Tibial nerve (tissue), 4 donors: ENCODE measurements at regions not wholly inside any gene's neighbourhood (a gene's known extent, or its start where the extent isn't known, plus 50 kb on each side); places are given as distances from the start of the nearest gene placed in this dataset.

Experiments used
- DNase-seq, 2 donors: peaks; one replicate each; pipeline ENCODE4 v3.0.0-alpha.2; 2019; ENCODE audit warnings: low spot score in 2 of 2
- H3K27ac ChIP-seq, 4 donors: fragments of 200-600 bp; sonication (generic) in 3 of 4; one replicate each; pipeline ENCODE4 v1.5.1; 2017 to 2019; ENCODE audit warnings: mild to moderate bottlenecking in 1 of 4
- H3K27me3 ChIP-seq, 2 donors: fragments of 200-600 bp; sonication (generic) in 1 of 2; one replicate each; pipeline versions ENCODE4 v1.5.1 to v1.6.0; 2017 to 2019
- H3K36me3 ChIP-seq, 3 donors: fragments of 200-600 bp; sonication (generic); one replicate each; pipeline ENCODE4 v1.5.1; 2018 to 2019
- H3K4me1 ChIP-seq, 4 donors: fragments of 200-600 bp; sonication (generic) in 3 of 4; one replicate each; pipeline ENCODE4 v1.5.1; 2017 to 2019
- H3K4me3 ChIP-seq, 4 donors: fragments of 200-600 bp; sonication (generic) in 3 of 4; one replicate each; pipeline ENCODE4 v1.5.1; 2017 to 2019; ENCODE audit warnings: mild to moderate bottlenecking in 1 of 4, moderate library complexity in 1 of 4
- H3K9me3 ChIP-seq, 4 donors: fragments of 200-600 bp; sonication (generic) in 3 of 4; one replicate each; pipeline ENCODE4 v1.5.1; 2017 to 2019
- EP300 ChIP-seq, 2 donors: sonication (generic); formaldehyde crosslinking; IDR thresholded peaks; one replicate each; pipeline ENCODE4 v1.6.1; 2017; ENCODE audit warnings: antibody characterized with exemption in 2 of 2, mild to moderate bottlenecking in 1 of 2
- POLR2A ChIP-seq, 2 donors: fragments of 450-650 bp; IDR thresholded peaks; one replicate each; pipeline ENCODE4 v1.6.1; 2017; ENCODE audit warnings: antibody characterized with exemption in 2 of 2, mild to moderate bottlenecking in 2 of 2, moderate library complexity in 2 of 2
- WGBS, 2 donors: methylation state at CpG; one replicate each; pipeline ENCODE4 v1.1.5; 2018; 5-methylcytosine and 5-hydroxymethylcytosine counted together
- TF ChIP-seq, protein P1 (sequence below), 5 experiments: fragments of 200-600 bp in 3 of 5; fragments of 450-650 bp in 2 of 5; sonication (generic) in 3 of 5; IDR thresholded peaks; one replicate each; pipeline ENCODE4 v1.5.1; 2016 to 2019; ENCODE audit warnings: antibody characterized with exemption in 5 of 5, mild to moderate bottlenecking in 3 of 5, moderate library complexity in 2 of 5

DNA sequence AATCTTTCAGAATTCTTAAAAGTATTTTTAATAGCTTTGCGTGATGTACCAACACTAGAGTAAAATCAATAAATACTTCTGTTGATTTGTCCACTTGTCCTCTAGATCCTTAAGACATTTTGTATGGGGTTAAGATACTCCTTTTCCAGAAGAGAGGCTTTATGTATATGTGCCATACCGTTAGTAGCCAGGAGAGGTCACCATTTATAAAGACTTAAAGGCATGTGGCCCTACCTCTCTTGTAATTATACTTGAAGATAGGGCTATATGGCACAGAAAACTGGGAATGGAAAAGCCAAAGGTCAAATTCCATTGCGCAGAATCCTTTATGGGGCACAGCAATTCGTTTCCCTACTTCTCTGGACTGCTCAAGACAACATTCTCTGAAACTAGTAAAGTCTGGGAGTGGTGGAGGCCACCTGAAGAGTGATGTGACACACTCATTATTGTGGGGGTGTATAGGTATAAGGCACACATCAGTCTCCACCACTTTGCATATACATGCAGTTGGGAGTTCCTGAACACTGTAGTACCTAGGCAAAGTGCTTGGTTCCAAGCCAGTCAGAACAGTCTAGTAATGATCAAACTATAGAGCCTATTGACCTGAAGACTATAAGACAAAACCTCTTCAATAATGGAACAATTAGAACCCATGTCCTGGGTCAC, 140.1 kb upstream of the FBXL17 start:
- DNase-seq = peak in 1 of 2 donors; percentile 68
- no peaks in the 10 kb centered on the region for H3K36me3 ChIP-seq
- H3K27ac ChIP-seq = no peak overlapping the region
- no peak for TF ChIP-seq EP300 (IDR thresholded peaks at IDR 0.05)
- TF ChIP-seq, protein P1, sequence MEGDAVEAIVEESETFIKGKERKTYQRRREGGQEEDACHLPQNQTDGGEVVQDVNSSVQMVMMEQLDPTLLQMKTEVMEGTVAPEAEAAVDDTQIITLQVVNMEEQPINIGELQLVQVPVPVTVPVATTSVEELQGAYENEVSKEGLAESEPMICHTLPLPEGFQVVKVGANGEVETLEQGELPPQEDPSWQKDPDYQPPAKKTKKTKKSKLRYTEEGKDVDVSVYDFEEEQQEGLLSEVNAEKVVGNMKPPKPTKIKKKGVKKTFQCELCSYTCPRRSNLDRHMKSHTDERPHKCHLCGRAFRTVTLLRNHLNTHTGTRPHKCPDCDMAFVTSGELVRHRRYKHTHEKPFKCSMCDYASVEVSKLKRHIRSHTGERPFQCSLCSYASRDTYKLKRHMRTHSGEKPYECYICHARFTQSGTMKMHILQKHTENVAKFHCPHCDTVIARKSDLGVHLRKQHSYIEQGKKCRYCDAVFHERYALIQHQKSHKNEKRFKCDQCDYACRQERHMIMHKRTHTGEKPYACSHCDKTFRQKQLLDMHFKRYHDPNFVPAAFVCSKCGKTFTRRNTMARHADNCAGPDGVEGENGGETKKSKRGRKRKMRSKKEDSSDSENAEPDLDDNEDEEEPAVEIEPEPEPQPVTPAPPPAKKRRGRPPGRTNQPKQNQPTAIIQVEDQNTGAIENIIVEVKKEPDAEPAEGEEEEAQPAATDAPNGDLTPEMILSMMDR (IDR thresholded peaks at IDR 0.05) = peak; percentile 30 to 49 (median 45)
- WGBS, 2 donors = 18 to 22% methylated on average over 4 of the region's 4 CpGs
- no peak overlapping the region for H3K4me3 ChIP-seq
- H3K9me3 ChIP-seq = no peaks in the 10 kb centered on the region
- no peaks in the 10 kb centered on the region for H3K4me1 ChIP-seq
- no peaks in the 10 kb centered on the region for H3K27me3 ChIP-seq

DNA sequence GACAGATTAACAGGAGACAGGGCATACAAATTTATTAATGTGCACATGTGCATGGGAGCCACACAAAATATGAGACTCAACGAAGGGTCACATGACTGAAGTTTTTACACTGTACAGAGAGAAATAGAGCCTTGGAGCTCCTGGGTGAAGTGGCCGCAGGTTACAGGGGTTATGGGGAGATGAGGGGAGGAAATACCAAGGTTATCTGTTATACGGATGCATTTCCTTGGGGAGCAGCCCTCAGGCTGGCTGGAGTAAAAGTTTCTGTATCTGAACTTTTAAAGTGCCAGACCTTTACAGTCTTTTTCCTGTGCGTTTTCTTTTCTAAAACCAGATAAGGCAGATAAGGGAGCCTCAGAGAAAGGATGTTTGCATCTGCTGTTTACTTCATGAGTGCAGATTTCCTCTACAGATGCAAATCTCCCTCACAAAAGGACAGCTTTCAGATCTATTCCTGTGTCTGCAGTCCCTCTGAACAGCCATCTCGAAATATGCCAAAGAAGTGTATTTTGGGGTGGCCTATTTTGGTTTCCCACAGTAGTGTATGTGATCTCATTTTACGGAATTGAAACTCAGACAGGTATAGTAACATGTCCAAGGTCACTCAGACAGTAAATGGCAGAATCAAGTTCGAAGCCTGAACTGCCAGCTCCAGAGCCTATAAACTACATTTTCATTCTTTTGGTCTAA, 139.3 kb upstream of the FBXL17 start:
- Histone ChIP-seq H3K27me3 (no peaks in the 10 kb centered on the region), H3K9me3 (no peaks in the 10 kb centered on the region), H3K36me3 (no peaks in the 10 kb centered on the region), H3K27ac (no peak overlapping the region), H3K4me3 (no peak overlapping the region), H3K4me1 (no peaks in the 10 kb centered on the region)
- 37 to 40% methylated on average over 7 of the region's 7 CpGs for WGBS, 2 donors
- no peak for DNase-seq
- TF ChIP-seq POLR2A (IDR thresholded peaks at IDR 0.05) = no peak
- TF ChIP-seq EP300 (IDR thresholded peaks at IDR 0.05) = no peak
- TF ChIP-seq, protein P1 (IDR thresholded peaks at IDR 0.05) = no peak

DNA sequence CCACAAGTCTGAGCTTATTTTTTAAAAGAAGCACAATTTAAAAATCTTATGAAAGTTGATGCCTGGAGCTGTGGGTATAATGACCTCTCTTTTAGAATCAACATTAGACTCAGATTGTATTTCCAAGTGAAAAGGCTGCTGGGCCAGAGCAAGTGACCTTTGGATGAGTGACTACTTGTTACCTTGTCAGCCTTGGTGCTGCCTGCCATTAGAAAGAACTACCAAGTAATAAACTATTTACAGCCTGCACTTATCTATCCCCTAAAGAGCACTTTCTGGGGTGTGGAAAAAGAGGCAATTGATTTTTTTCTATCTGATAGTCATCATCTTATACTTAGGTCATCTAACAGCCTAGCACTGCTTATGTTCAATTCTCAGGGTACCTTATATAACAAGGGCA, 134.9 kb upstream of the FBXL17 start:
- Histone ChIP-seq H3K9me3 (no peaks in the 10 kb centered on the region), H3K27ac (no peak overlapping the region), H3K4me3 (no peak overlapping the region), H3K36me3 (no peaks in the 10 kb centered on the region), H3K4me1 (no peaks in the 10 kb centered on the region), H3K27me3 (no peaks in the 10 kb centered on the region)
- no peak for DNase-seq
- no peak for TF ChIP-seq POLR2A (IDR thresholded peaks at IDR 0.05)
- TF ChIP-seq EP300 (IDR thresholded peaks at IDR 0.05) = no peak
- TF ChIP-seq, protein P1 (IDR thresholded peaks at IDR 0.05) = no peak

DNA sequence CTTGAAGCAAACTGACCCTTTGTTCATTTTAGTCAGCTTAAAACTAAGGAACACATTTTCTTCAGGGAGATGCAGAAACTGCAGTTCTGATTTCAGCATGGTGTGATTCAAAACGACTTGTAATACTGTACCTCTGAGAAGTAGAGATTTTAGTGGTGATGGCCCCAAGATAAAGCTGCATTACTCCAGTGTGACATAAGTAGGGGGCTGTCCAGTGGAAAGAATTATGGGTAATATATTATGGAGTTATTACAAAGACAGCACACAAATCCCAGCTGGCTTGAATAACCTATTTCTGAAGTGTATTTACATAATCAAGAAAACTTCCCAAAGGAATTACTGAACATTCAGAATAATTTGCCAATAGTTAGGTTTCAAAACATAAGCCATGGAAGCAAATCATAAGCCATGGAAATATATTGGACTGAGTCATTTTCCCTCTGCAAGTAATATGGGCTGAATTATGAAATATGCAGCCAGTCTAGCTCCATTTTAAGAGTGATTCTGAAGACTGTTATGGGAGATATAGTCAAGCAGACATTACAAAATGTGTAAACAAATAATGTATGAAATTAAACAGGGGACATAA, 133.7 kb upstream of the FBXL17 start:
- TF ChIP-seq POLR2A (IDR thresholded peaks at IDR 0.05) = no peak
- TF ChIP-seq, protein P1 (IDR thresholded peaks at IDR 0.05) = no peak
- no peak for TF ChIP-seq EP300 (IDR thresholded peaks at IDR 0.05)
- H3K36me3 ChIP-seq = no peaks in the 10 kb centered on the region
- H3K4me1 ChIP-seq = no peaks in the 10 kb centered on the region
- no peak overlapping the region for H3K27ac ChIP-seq
- H3K27me3 ChIP-seq = no peaks in the 10 kb centered on the region
- DNase-seq = no peak
- no peak overlapping the region for H3K4me3 ChIP-seq
- WGBS, 2 donors = 39 to 50% methylated on average over 1 of the region's 1 CpG
- no peaks in the 10 kb centered on the region for H3K9me3 ChIP-seq

- Histone ChIP-seq H3K9me3 (no peaks in the 10 kb centered on the region), H3K27ac (no peak overlapping the region), H3K4me1 (no peaks in the 10 kb centered on the region), H3K4me3 (no peak overlapping the region), H3K27me3 (no peaks in the 10 kb centered on the region), H3K36me3 (no peaks in the 10 kb centered on the region)
- no peak for TF ChIP-seq EP300 (IDR thresholded peaks at IDR 0.05)
- TF ChIP-seq, protein P1 (IDR thresholded peaks at IDR 0.05) = no peak
- no peak for TF ChIP-seq POLR2A (IDR thresholded peaks at IDR 0.05)
- WGBS, 2 donors = 87 to 92% methylated on average over 3 of the region's 3 CpGs
- no peak for DNase-seq
Observed at GRCh38 chr5:108508979-108509378, 127.1 kb upstream of the FBXL17 start.
